ENCODE measurements at regions not wholly inside any gene's neighbourhood (a gene's known extent, or its start where the extent isn't known, plus 50 kb on each side); places are given as distances from the start of the nearest gene placed in this dataset.

- H3K27me3 ChIP-seq, result no peaks in the 10 kb centered on the region
- no peak overlapping the region for H3K4me3 ChIP-seq
- 85 to 87% methylated on average over 6 of the region's 6 CpGs for WGBS, 2 donors
- TF ChIP-seq CTCF (IDR thresholded peaks at IDR 0.05) (no peak), POLR2A (IDR thresholded peaks at IDR 0.05) (no peak)
- H3K9me3 ChIP-seq, result no peaks in the 10 kb centered on the region
- no peaks in the 10 kb centered on the region for H3K36me3 ChIP-seq (ENCODE audit: low read depth, missing control alignments)
- no peaks in the 10 kb centered on the region for H3K4me1 ChIP-seq
- H3K27ac ChIP-seq, result no peak overlapping the region
- intact Hi-C loops (cut with DNase I; ENCODE audit: low total_unique reads), result no loop called here
- no peak for DNase-seq
These were observed 374.8 kb upstream of the GNPDA2 start for GRCh38 chr4:45100956-45101818.

GRCh38 chr4:45099471-45099870, 373.1 kb upstream of the GNPDA2 start:
- no peak overlapping the region for H3K4me3 ChIP-seq
- no peaks in the 10 kb centered on the region for H3K4me1 ChIP-seq
- no peaks in the 10 kb centered on the region for H3K9me3 ChIP-seq
- no peaks in the 10 kb centered on the region for H3K36me3 ChIP-seq (ENCODE audit: low read depth, missing control alignments)
- DNase-seq, result no peak
- 81 to 95% methylated on average over 1 of the region's 1 CpG for WGBS, 2 donors
- intact Hi-C loops (cut with DNase I; ENCODE audit: low total_unique reads), result no loop called here
- no peaks in the 10 kb centered on the region for H3K27me3 ChIP-seq
- no peak overlapping the region for H3K27ac ChIP-seq
- TF ChIP-seq CTCF (IDR thresholded peaks at IDR 0.05), result no peak
- no peak for TF ChIP-seq POLR2A (IDR thresholded peaks at IDR 0.05)

GRCh38 chr4:45094684-45095083, 368.3 kb upstream of the GNPDA2 start:
- DNase-seq, result no peak
- Histone ChIP-seq H3K9me3 (no peaks in the 10 kb centered on the region), H3K4me1 (no peaks in the 10 kb centered on the region), H3K4me3 (no peak overlapping the region), H3K36me3 (ENCODE audit: low read depth, missing control alignments) (no peaks in the 10 kb centered on the region), H3K27ac (no peak overlapping the region), H3K27me3 (no peaks in the 10 kb centered on the region)
- intact Hi-C loops (cut with DNase I; ENCODE audit: low total_unique reads), result no loop called here
- 80 to 89% methylated on average over 3 of the region's 3 CpGs for WGBS, 2 donors
- TF ChIP-seq CTCF (IDR thresholded peaks at IDR 0.05) (no peak), POLR2A (IDR thresholded peaks at IDR 0.05) (no peak)

- Histone ChIP-seq H3K27me3 (no peaks in the 10 kb centered on the region), H3K36me3 (ENCODE audit: low read depth, missing control alignments) (no peaks in the 10 kb centered on the region), H3K9me3 (no peaks in the 10 kb centered on the region), H3K27ac (no peak overlapping the region), H3K4me1 (no peaks in the 10 kb centered on the region), H3K4me3 (no peak overlapping the region)
- intact Hi-C loops (cut with DNase I; ENCODE audit: low total_unique reads), result no loop called here
- 83 to 86% methylated on average over 2 of the region's 2 CpGs for WGBS, 2 donors
- no peak for DNase-seq
- TF ChIP-seq POLR2A (IDR thresholded peaks at IDR 0.05) (no peak), CTCF (IDR thresholded peaks at IDR 0.05) (no peak)
These were observed 355.7 kb upstream of the GNPDA2 start for GRCh38 chr4:45082101-45082500.

GRCh38 chr4:45079616-45080015, 353.3 kb upstream of the GNPDA2 start:
- no peaks in the 10 kb centered on the region for H3K4me1 ChIP-seq
- no peaks in the 10 kb centered on the region for H3K36me3 ChIP-seq (ENCODE audit: low read depth, missing control alignments)
- WGBS, 2 donors, result 78 to 91% methylated on average over 1 of the region's 1 CpG
- TF ChIP-seq POLR2A (IDR thresholded peaks at IDR 0.05), result no peak
- TF ChIP-seq CTCF (IDR thresholded peaks at IDR 0.05), result no peak
- DNase-seq, result no peak
- no peak overlapping the region for H3K4me3 ChIP-seq
- H3K27ac ChIP-seq, result no peak overlapping the region
- no peaks in the 10 kb centered on the region for H3K9me3 ChIP-seq
- H3K27me3 ChIP-seq, result no peaks in the 10 kb centered on the region
- intact Hi-C loops (cut with DNase I; ENCODE audit: low total_unique reads), result no loop called here
